IMR-90 (cell line): ENCODE measurements at regions not wholly inside any gene's neighbourhood (a gene's known extent, or its start where the extent isn't known, plus 50 kb on each side); places are given as distances from the start of the nearest gene placed in this dataset.

Experiments used
- POLR2A ChIP-seq: IDR thresholded peaks from 2 replicates; pipeline ENCODE4 v1.6.1; 2012; ENCODE audit warnings: mild to moderate bottlenecking, low read depth, low read length
- TF ChIP-seq, protein P1 (sequence below): conservative IDR thresholded peaks from 2 replicates; pipeline ENCODE4 v1.5.1; 2012; ENCODE audit warnings: mild to moderate bottlenecking, low read depth, low read length, improper control_type of control experiment

DNA sequence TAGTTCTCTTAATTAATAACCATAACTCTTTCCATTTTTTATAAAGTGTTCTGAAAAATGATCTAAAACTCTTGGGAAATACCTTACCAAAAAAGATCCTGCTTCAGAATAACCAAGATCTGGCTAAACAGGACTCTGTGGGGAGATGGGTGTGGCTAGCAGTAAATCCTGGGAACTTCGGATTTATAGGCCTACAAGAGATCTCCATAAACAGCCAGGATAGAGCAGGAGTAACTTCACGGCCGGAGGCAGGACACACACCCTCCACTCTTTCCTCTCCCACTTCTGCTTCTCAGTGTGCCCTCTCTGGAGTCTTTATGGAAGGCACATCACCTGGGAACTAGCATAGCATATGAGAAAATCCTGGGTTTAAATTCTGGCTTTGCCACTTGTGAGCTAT, 309.4 kb upstream of the SOX2 start:
- TF ChIP-seq, protein P1, sequence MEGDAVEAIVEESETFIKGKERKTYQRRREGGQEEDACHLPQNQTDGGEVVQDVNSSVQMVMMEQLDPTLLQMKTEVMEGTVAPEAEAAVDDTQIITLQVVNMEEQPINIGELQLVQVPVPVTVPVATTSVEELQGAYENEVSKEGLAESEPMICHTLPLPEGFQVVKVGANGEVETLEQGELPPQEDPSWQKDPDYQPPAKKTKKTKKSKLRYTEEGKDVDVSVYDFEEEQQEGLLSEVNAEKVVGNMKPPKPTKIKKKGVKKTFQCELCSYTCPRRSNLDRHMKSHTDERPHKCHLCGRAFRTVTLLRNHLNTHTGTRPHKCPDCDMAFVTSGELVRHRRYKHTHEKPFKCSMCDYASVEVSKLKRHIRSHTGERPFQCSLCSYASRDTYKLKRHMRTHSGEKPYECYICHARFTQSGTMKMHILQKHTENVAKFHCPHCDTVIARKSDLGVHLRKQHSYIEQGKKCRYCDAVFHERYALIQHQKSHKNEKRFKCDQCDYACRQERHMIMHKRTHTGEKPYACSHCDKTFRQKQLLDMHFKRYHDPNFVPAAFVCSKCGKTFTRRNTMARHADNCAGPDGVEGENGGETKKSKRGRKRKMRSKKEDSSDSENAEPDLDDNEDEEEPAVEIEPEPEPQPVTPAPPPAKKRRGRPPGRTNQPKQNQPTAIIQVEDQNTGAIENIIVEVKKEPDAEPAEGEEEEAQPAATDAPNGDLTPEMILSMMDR = no peak
- TF ChIP-seq POLR2A = no peak
